Adrenal gland (tissue), 9 donors: ENCODE measurements at regions not wholly inside any gene's neighbourhood (a gene's known extent, or its start where the extent isn't known, plus 50 kb on each side); places are given as distances from the start of the nearest gene placed in this dataset.

Source experiments
- DNase-seq, 7 donors: peaks; one replicate each; pipeline ENCODE4 v3.0.0-alpha.2; 2019 to 2020
- H3K27ac ChIP-seq, 5 donors: fragments of 200-600 bp; sonication (generic) in 4 of 5; 1 replicate in 3 of 5; 2 replicates in 2 of 5; pipeline versions ENCODE4 v1.5.1 to v1.8.0; 2016 to 2020; ENCODE audit warnings: mild to moderate bottlenecking in 1 of 5
- H3K27me3 ChIP-seq: fragments of 200-600 bp; 2 replicates; pipeline ENCODE4 v1.8.0; 2021
- H3K36me3 ChIP-seq, 2 donors: fragments of 200-600 bp; replicated peaks in 1 of 2; 1 replicate in 1 of 2; 2 replicates in 1 of 2; pipeline versions ENCODE4 v1.5.1 to v1.8.0; 2018 to 2022
- H3K4me1 ChIP-seq, 2 donors: fragments of 200-600 bp; replicated peaks in 1 of 2; 1 replicate in 1 of 2; 2 replicates in 1 of 2; pipeline versions ENCODE4 v1.5.1 to v1.8.0; 2018 to 2021
- H3K4me3 ChIP-seq, 4 donors: fragments of 200-600 bp; sonication (generic) in 3 of 4; one replicate each; pipeline ENCODE4 v1.5.1; 2016 to 2018
- H3K9me3 ChIP-seq, 3 donors: fragments of 200-600 bp; sonication (generic) in 1 of 3; replicated peaks in 1 of 3; 1 replicate in 2 of 3; 2 replicates in 1 of 3; pipeline versions ENCODE4 v1.5.1 to v1.8.0; 2016 to 2021
- CTCF ChIP-seq, 6 experiments: fragments of 450-650 bp in 4 of 6; fragments of 200-600 bp in 2 of 6; sonication (generic) in 1 of 6; IDR thresholded peaks; 1 replicate in 5 of 6; 2 replicates in 1 of 6; pipeline versions ENCODE4 v1.5.1 to v1.8.0; 2016 to 2021; ENCODE audit warnings: antibody characterized with exemption in 6 of 6, mild to moderate bottlenecking in 2 of 6, moderate library complexity in 1 of 6
- POLR2A ChIP-seq, 2 donors: fragments of 450-650 bp; IDR thresholded peaks; one replicate each; pipeline ENCODE4 v1.6.1; 2017; ENCODE audit warnings: antibody characterized with exemption in 2 of 2, mild to moderate bottlenecking in 2 of 2, moderate library complexity in 1 of 2
- WGBS, 4 donors: extraction: QIAGEN DNeasy Blood & Tissue Kit in 2 of 4; methylation state at CpG; one replicate each; pipeline versions ENCODE4 v1.1.5 to v1.1.7; 2013 to 2017; 5-methylcytosine and 5-hydroxymethylcytosine counted together
- intact Hi-C, 2 donors: fragments of 100-400 bp; cut with DNase I; formaldehyde crosslinking; loops; one replicate each; pipeline versions ENCODE4 v1.14.1 to v1.15.0; 2022 to 2023
- donor health status: healthy with polysubstance abuse.
- donor health status: Bipolar disorder and iron deficiency.
- donor health status: DM: yes; HTN: yes; CAD: no.
- donor health status: DM: no; HTN: no; CAD: no.
- donor health status: DM: no; HTN: no; CAD: no.

GRCh38 chr7:19930851-19931250 lies 157.4 kb upstream of the TMEM196 start:
- H3K4me3 ChIP-seq, result no peak overlapping the region
- no peak for DNase-seq
- H3K4me1 ChIP-seq, result no peaks in the 10 kb centered on the region
- H3K27me3 ChIP-seq, result no peaks in the 10 kb centered on the region
- intact Hi-C loops, result no loop called here
- 37 to 63% (median 58%) methylated on average over 2 of the region's 2 CpGs for WGBS, 4 donors
- H3K36me3 ChIP-seq, result no peaks in the 10 kb centered on the region
- TF ChIP-seq POLR2A (IDR thresholded peaks at IDR 0.05) (no peak), CTCF (IDR thresholded peaks at IDR 0.05) (no peak)
- no peak overlapping the region for H3K27ac ChIP-seq
- H3K9me3 ChIP-seq, result peaks cover 0 to 2% (median 0%) of the 10 kb centered on the region in 3 donors

GRCh38 chr7:19930051-19930450 lies 156.6 kb upstream of the TMEM196 start:
- no peaks in the 10 kb centered on the region for H3K4me1 ChIP-seq
- 26 to 60% (median 53%) methylated on average over 1 of the region's 1 CpG for WGBS, 4 donors
- intact Hi-C loops, result no loop called here
- H3K27me3 ChIP-seq, result no peaks in the 10 kb centered on the region
- no peaks in the 10 kb centered on the region for H3K9me3 ChIP-seq
- no peaks in the 10 kb centered on the region for H3K36me3 ChIP-seq
- H3K4me3 ChIP-seq, result no peak overlapping the region
- TF ChIP-seq POLR2A (IDR thresholded peaks at IDR 0.05) (no peak), CTCF (IDR thresholded peaks at IDR 0.05) (no peak)
- no peak overlapping the region for H3K27ac ChIP-seq
- DNase-seq, result no peak

GRCh38 chr7:19928247-19928646 lies 154.8 kb upstream of the TMEM196 start:
- intact Hi-C loops, result no loop called here
- Histone ChIP-seq H3K36me3 (no peaks in the 10 kb centered on the region), H3K9me3 (no peaks in the 10 kb centered on the region), H3K4me3 (no peak overlapping the region), H3K27me3 (no peaks in the 10 kb centered on the region), H3K27ac (no peak overlapping the region), H3K4me1 (no peaks in the 10 kb centered on the region)
- no peak for TF ChIP-seq POLR2A (IDR thresholded peaks at IDR 0.05)
- no peak for TF ChIP-seq CTCF (IDR thresholded peaks at IDR 0.05)
- DNase-seq, result no peak

DNA sequence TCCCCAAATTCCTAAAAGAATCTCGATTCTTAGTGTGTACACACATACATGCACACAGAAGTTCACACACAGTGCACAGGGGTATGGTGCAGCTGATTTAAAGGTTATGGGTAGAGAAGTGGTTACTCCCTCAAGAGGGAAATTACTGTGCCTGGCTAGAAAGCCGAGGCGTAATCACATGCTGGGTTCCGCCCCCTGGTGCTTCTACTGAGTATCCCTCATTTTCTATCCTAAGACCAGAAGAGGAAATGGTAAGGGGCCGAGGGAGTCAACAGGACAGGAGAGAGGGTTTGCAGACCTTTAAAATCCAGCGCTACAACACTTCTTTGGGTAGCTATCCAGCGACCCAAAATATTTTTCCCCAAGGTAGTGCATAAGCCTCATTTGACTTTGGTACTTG lies 147.3 kb upstream of the TMEM196 start:
- no peaks in the 10 kb centered on the region for H3K27me3 ChIP-seq
- no peak overlapping the region for H3K4me3 ChIP-seq
- intact Hi-C loops, result no loop called here
- H3K36me3 ChIP-seq, result no peaks in the 10 kb centered on the region
- peaks cover 8 to 14% of the 10 kb centered on the region in 2 donors for H3K4me1 ChIP-seq
- no peak for DNase-seq
- TF ChIP-seq CTCF (IDR thresholded peaks at IDR 0.05) (no peak), POLR2A (IDR thresholded peaks at IDR 0.05) (no peak)
- H3K27ac ChIP-seq, result peak overlapping the region in 2 of 5 donors; percentile 17 to 38
- WGBS, 4 donors, result 80 to 90% (median 87%) methylated on average over 6 to 7 of the region's 7 CpGs
- no peaks in the 10 kb centered on the region for H3K9me3 ChIP-seq
